Type B pancreatic cell (in vitro differentiated cells): ENCODE measurements at regions not wholly inside any gene's neighbourhood (a gene's known extent, or its start where the extent isn't known, plus 50 kb on each side); places are given as distances from the start of the nearest gene placed in this dataset.

Experiments
- DNase-seq: peaks from one replicate; pipeline ENCODE4 v3.0.0; 2021; ENCODE audit warnings: mixed read lengths; ENCODE audit not compliant: unreplicated experiment; ENCODE audit errors: extremely low spot score
- H3K27ac Mint-ChIP-seq: 2 replicates; pipeline ENCODE4 v1.8.0; 2021; ENCODE audit warnings: mild to moderate bottlenecking, mixed read lengths
- H3K27me3 Mint-ChIP-seq: 2 replicates; pipeline ENCODE4 v1.8.0; 2021; ENCODE audit warnings: mixed read lengths
- H3K36me3 Mint-ChIP-seq: 2 replicates; pipeline ENCODE4 v1.8.0; 2021; ENCODE audit warnings: mixed read lengths
- H3K4me1 Mint-ChIP-seq: one replicate; pipeline ENCODE4 v1.8.0; 2021; ENCODE audit warnings: mixed read lengths; ENCODE audit not compliant: unreplicated experiment
- H3K4me3 Mint-ChIP-seq: 2 replicates; pipeline ENCODE4 v1.8.0; 2021; ENCODE audit warnings: mild to moderate bottlenecking, mixed read lengths
- H3K9me3 Mint-ChIP-seq: 2 replicates; pipeline ENCODE4 v1.8.0; 2021; ENCODE audit warnings: mixed read lengths
- CTCF ChIP-seq: fragments of 200-600 bp; sonication (generic); conservative IDR thresholded peaks from 2 replicates; pipeline ENCODE4 v1.5.0; 2021; ENCODE audit warnings: antibody characterized with exemption, mild to moderate bottlenecking

- DNase-seq, result no peak
- no peak overlapping the region for H3K4me3 Mint-ChIP-seq
- peaks cover 9% of the 10 kb centered on the region for H3K4me1 Mint-ChIP-seq
- H3K27me3 Mint-ChIP-seq, result no peaks in the 10 kb centered on the region
- H3K27ac Mint-ChIP-seq, result no peak overlapping the region
- no peaks in the 10 kb centered on the region for H3K9me3 Mint-ChIP-seq
- no peaks in the 10 kb centered on the region for H3K36me3 Mint-ChIP-seq
- TF ChIP-seq CTCF, result no peak
These were observed 64.1 kb upstream of the STOX2 start for GRCh38 chr4:183841001-183841400.

GRCh38 chr4:183842129-183842528 lies 63.0 kb upstream of the STOX2 start:
- no peaks in the 10 kb centered on the region for H3K36me3 Mint-ChIP-seq
- DNase-seq, result no peak
- H3K27ac Mint-ChIP-seq, result no peak overlapping the region
- H3K4me3 Mint-ChIP-seq, result no peak overlapping the region
- peaks cover 9% of the 10 kb centered on the region for H3K4me1 Mint-ChIP-seq
- no peak for TF ChIP-seq CTCF
- H3K9me3 Mint-ChIP-seq, result no peaks in the 10 kb centered on the region
- no peaks in the 10 kb centered on the region for H3K27me3 Mint-ChIP-seq

- no peak for TF ChIP-seq CTCF
- Mint-ChIP-seq H3K9me3 (no peaks in the 10 kb centered on the region), H3K4me1 (peaks cover 9% of the 10 kb centered on the region), H3K4me3 (no peak overlapping the region), H3K27me3 (no peaks in the 10 kb centered on the region), H3K27ac (no peak overlapping the region), H3K36me3 (no peaks in the 10 kb centered on the region)
- no peak for DNase-seq
These were observed 61.8 kb upstream of the STOX2 start for GRCh38 chr4:183843248-183843671.

GRCh38 chr4:183846951-183847350 lies 58.2 kb upstream of the STOX2 start:
- Mint-ChIP-seq H3K27ac (no peak overlapping the region), H3K36me3 (no peaks in the 10 kb centered on the region), H3K27me3 (peaks cover 5% of the 10 kb centered on the region), H3K4me3 (no peak overlapping the region), H3K4me1 (no peaks in the 10 kb centered on the region), H3K9me3 (peaks cover 4% of the 10 kb centered on the region)
- DNase-seq, result no peak
- no peak for TF ChIP-seq CTCF

- TF ChIP-seq CTCF, result no peak
- Mint-ChIP-seq H3K36me3 (no peaks in the 10 kb centered on the region), H3K4me3 (no peak overlapping the region), H3K9me3 (peaks cover 4% of the 10 kb centered on the region), H3K27me3 (peaks cover 5% of the 10 kb centered on the region), H3K27ac (no peak overlapping the region), H3K4me1 (peaks cover 5% of the 10 kb centered on the region)
- no peak for DNase-seq
These were observed 56.3 kb upstream of the STOX2 start for GRCh38 chr4:183848805-183849204.

GRCh38 chr4:183852910-183853547 lies 52.1 kb upstream of the STOX2 start:
- no peak for DNase-seq
- no peak for TF ChIP-seq CTCF
- peaks cover 4% of the 10 kb centered on the region for H3K36me3 Mint-ChIP-seq
- H3K9me3 Mint-ChIP-seq, result peaks cover 4% of the 10 kb centered on the region
- peaks cover 15% of the 10 kb centered on the region for H3K4me1 Mint-ChIP-seq
- H3K4me3 Mint-ChIP-seq, result no peak overlapping the region
- H3K27ac Mint-ChIP-seq, result no peak overlapping the region
- H3K27me3 Mint-ChIP-seq, result peaks cover 5% of the 10 kb centered on the region
